T follicular helper cell (primary cell): ENCODE measurements at regions not wholly inside any gene's neighbourhood (a gene's known extent, or its start where the extent isn't known, plus 50 kb on each side); places are given as distances from the start of the nearest gene placed in this dataset.

Experiments used
- DNase-seq: peaks from one replicate; pipeline ENCODE4 v3.0.0-alpha.2; 2020; ENCODE audit warnings: low read depth

- no peak for DNase-seq
Observed at GRCh38 chr6:104574135-104574750, 285.5 kb downstream of the HACE1 start.

GRCh38 chr6:104573350-104573749 is 286.4 kb downstream of the HACE1 start:
- DNase-seq: no peak

DNA sequence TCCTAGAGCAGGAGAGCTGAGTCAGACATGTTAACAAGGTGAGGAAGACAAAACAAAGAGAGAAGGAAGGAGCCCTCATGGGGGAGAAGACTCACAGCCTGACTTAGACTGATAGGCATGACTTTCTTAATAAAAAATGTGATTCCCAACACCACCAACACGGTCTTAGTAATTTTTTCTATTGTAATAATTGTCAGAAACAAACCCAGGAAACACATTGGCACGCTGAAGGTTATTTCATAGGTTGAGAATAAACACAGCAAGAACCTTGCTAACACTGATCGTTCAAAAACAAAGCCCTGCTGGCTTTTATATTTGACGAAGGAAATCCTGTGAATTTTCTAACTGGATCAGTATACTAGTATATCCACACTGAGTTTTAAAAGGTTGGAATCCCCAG is 286.8 kb downstream of the HACE1 start:
- DNase-seq: no peak

DNA sequence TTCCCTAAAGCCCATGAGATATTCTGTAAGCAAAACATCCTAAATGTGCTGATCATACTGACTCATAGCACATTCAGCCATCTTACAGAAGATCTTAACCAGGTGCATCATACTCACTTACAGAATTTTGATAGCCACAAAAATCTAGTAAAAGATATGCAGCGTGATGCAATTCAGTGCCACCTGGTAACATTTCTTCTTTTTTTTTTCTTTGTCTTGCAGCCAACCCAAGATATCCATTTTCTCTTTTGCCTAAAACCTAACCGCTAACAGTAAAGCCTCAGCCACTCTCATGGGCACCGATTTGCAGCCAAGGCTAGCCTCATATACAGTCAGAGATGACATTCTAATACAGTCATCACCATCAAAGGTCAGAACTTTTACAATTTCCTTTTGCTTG is 293.3 kb downstream of the HACE1 start:
- no peak for DNase-seq

- DNase-seq: no peak
Observed at GRCh38 chr6:104563306-104563705, 296.4 kb downstream of the HACE1 start.

DNA sequence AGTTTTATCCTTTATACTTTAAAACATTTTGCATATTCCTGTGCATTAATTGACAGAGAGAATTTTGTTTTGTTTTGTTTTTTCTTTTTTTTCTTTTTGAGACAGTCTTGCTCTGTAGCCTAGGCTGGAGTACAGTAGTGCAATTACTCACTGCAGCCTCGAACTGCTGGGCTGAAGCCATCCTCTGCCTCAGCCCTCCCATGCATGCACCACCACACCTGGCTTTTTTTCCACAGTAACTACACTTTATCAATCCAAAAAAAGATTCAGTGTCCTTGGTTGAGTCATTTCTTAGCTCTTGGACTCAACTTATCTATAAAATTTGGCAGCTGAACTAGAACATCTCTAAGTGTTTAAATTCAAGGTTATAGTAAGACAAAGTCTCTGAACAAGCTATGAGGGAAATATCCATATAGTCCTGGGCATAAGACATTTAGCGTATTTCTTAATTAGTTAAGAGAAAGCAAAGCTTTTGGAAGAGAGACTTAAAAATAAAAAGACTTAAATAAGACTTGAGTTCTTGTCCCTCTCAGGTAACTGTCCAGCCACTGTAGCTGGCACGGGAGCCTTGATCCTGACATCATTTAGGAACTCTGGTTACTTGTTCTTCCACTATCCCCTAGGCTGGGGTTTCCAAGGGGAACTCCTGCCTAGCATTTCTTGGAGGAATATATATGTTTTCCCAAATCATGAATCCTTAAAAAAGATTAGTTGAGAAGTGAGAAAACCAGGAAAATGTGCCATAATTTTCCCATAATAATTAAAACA is 300.1 kb downstream of the HACE1 start:
- DNase-seq: no peak

DNA sequence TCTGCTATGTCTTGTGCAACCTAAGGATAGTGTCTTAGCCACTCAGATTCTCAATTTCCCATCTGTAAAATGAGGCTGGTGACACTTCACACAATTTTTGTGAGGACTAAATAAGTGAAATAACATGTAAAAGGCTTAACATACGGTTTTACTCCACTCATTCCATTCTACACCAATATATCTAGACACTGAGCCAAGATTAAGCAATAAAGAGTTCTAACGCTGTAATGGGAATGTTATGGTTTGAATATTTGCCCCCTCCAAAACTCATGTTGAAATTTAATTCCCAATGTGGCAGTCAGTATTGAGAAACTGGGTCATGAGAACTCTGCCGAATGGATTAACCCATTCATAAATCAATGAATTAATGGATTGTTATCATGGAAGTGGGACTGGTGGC is 301.0 kb downstream of the HACE1 start:
- DNase-seq: no peak

DNA sequence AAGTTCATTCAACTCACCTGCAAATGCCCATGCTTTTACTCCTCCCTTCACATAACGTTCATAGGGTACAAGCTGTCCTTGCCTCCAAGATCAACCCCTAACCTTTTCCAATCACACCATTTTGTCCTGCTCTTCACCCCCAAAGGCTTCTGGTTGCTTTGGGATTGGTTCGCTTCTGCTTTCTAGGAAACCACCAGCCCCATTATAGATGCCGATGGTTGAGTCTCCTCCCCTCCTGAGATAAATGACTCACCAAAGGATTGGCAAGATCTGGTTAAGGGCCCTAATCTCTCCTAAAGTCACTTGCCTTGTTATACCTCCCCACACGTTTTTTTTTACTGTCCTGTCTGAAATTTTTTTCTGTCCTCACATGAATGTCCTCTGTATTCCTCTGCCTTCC is 311.4 kb downstream of the HACE1 start:
- no peak for DNase-seq

DNA sequence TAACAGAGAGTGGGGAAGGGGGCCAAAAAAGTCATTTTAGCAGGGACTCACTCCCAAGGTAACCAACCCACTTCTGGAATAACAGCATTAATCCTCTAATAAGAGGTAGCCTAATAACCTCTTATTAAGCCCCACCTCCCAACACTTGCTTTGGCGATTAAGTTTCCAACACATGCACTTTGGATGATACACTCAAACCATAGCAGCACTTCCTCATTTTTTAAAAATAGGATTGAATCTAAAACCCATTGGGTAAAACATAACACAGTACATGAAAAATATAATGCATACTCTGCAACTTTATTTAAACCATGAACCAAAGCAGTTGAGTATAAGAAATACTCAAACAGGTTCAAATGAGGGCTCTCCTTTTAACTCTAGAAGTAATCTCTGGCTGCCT is 318.3 kb downstream of the HACE1 start:
- DNase-seq: no peak

DNA sequence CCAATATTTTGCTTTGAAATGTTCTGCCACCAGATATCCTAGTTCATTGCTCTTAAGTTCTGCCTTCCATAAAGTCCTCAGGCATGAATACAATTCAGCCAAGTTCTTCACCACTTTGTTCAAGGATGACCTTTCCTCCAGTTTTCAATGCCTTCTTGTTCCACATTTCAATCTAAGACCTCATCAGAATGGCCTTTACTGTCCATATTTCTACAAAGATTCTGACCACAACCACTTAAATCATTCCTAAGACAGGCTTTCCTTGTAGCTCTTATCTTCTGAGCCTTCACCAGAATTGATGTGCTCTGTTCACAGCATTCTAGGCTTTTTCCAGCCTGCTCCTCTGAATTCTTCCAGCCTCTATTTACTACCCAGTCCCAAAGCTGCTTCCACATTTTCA is 319.0 kb downstream of the HACE1 start:
- no peak for DNase-seq

DNA sequence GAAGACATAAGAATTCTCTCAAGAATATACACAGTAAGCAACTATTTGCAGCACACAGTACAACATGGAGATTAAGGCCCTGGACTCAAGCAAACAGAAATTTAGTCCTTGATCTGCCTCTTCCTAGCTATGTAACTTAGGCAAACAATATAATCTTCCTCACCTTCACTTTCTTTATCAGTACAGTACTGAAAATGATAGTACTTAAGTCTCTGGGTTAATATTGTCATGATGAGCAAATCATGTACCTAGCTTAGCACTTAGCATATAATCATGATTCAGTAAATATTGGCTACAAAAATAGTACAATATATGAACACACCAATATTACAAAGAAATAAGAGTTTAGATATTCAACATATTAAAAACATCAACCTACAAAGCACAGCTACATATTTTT is 320.5 kb downstream of the HACE1 start:
- no peak for DNase-seq

GRCh38 chr6:104537872-104538271 is 321.8 kb downstream of the HACE1 start:
- no peak for DNase-seq

DNA sequence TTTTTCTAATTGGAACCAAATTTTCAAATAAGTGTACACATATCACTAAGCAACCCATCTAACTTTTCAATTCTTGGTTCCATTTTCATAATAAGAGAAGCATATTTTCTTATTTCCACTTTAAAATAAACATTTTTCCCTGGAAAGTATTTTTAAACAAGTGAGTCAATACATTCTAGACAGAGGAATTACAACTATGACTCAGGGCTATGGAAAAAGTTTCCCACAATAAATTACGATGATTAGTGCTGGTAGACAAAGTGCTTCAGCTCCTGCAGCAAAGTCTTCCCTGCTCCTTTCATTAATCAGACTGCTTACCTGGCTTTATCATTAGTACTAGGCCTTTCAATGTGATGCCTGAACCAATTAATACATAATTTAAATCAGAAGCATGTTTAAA is 322.5 kb downstream of the HACE1 start:
- DNase-seq: no peak

- no peak for DNase-seq
Observed at GRCh38 chr6:104532462-104532861, 327.3 kb downstream of the HACE1 start.

DNA sequence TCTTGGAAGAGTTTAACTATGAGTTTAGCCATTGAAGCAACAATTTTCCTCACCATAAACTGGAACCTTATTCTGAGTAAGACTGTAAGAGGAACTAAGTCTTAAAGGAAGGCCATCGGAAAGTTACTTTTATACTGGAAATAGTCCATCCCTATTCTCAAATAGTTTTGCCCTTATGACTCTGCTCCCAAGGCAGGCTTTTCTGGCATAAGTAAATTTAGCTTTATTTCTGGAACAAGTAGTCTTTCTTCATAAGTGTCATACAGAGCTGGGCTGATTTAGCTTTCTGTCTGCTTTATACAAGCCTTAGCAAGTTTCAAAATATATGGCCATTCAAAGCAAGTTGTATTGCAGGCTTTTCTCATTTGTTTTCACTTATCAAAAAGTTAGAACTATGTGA is 328.1 kb downstream of the HACE1 start:
- DNase-seq: no peak

DNA sequence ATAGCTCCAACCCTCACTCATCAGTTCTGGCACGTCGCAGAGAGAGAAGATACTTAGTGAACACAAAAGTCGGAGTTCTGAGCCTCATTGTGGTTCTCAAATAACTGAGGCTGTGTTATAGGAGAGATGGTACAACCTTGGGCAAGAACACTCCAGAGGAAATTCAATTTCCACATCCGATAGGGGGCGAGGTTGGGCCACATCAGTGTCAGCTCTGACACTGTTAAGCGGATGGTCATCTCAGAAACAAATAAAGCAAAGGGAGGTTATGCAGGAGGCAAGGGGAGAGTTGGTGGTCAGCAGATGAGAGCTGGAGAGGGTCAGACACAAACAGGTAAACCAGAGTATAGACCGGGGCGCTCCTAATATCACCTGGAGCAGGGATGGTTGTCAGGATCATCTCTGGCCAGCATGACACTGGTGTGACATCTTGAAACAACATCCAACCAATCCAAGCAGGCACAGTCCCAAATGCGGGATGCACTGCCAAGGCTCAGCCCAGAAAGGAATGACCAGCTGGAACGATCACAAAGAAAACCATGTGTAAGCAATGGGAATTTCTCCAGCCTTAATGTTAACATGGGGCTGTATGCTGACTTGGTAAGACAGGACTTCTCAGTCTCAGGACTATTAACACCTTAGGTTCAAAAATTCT is 331.8 kb downstream of the HACE1 start:
- no peak for DNase-seq

GRCh38 chr6:104527311-104527710 is 332.4 kb downstream of the HACE1 start:
- no peak for DNase-seq

GRCh38 chr6:104526376-104526775 is 333.3 kb downstream of the HACE1 start:
- no peak for DNase-seq

DNA sequence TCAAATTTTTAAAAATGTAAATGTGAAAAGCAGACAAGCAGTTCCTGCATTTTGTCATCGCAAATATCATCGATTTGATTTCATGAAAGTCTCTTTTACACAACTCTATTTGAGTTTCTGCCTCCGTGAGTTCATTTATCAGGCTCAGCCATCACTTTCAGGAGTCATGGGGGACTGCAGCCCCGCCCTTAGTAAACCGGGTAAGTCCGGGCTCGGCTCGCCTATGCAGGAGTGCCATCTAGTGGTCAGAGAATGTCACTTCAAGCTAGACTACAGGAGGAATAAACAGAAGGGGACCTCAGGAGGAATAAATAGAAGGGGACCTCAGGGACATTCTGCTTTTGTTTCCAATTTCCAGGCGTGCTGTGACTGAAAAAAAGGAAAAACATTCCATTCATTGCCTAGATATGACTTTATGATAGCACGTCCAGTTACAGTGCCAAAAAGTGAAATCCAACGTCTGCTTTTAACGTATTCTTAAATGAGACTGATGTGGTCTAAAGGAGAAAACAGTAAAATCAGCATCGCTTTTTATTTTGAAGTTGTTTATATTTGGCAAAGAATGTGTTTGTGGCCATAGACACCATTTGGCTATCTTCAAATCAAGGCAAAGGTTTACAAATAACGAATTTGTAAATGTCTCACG is 333.9 kb downstream of the HACE1 start:
- DNase-seq: peak; percentile 35

GRCh38 chr6:104522533-104522932 is 337.2 kb downstream of the HACE1 start:
- DNase-seq: no peak

DNA sequence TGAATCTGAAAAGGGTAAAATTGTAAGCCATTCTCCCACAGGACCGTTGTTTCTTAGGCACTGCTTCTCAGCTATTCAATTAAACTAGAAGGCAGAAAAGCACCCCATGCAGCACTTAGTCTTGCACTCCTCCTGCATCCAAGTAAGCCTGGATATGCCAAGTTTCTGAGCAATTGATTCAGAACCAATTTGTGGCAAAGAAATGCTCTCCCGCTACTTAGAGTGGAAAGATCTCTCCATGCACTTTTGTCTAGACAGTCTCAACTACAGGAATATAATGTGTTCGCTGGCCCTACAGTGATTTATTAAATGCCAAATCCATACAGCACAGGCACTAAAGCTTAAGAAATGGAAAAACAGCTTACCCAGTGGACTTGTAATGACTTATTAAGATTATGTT is 338.5 kb downstream of the HACE1 start:
- no peak for DNase-seq

GRCh38 chr6:104519566-104519965 is 340.2 kb downstream of the HACE1 start:
- no peak for DNase-seq

- no peak for DNase-seq
Observed at GRCh38 chr6:104509355-104509754, 350.4 kb downstream of the HACE1 start.
